ENCODE measurements at regions not wholly inside any gene's neighbourhood (a gene's known extent, or its start where the extent isn't known, plus 50 kb on each side); places are given as distances from the start of the nearest gene placed in this dataset.

DNA sequence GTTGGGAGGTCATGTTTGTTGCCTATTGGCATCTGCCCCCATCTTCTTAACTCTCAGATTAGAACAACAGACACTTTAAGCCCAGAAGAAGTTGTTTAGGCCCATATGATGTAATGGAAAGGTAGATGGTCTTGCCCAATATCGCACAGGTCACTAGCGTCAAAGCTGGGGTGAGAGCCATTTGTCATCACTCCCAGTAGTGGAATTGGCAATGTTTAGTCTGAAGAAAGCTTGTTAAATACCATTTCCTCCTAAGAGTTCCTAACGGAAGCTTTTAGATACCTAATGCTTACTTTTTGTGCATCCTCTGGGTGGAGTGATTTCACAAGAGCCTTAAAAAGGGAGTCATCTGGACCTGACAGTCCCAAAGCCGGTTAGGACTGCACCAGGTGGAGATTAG, 125.4 kb downstream of the DACT1 start:
- no peaks in the 10 kb centered on the region; a peak in 1 of 4 replicates for H3K9me3 ChIP-seq (ENCODE audit: insufficient read depth in 2 of 2, low read depth in 1 of 2, low read length in 1 of 2)
- H2AK5ac ChIP-seq (ENCODE audit: low read depth, low read length), result no peak overlapping the region
- no peaks in the 10 kb centered on the region for H4K20me1 ChIP-seq (replicated peaks in 1 of 2; ENCODE audit: control insufficient read depth in 1 of 2, insufficient read depth in 2 of 2, low read length in 2 of 2)
- FAIRE-seq (no peak), DNase-seq (ENCODE audit: low read depth in 1 of 2, low spot score in 2 of 2) (no peak)
- H3K4me1 ChIP-seq (replicated peaks in 1 of 4; ENCODE audit: control insufficient read depth in 3 of 4, insufficient read depth in 4 of 4, low read length in 3 of 4), result no peaks in the 10 kb centered on the region; a peak in 1 of 7 replicates
- no peak overlapping the region for H2BK12ac ChIP-seq (ENCODE audit: low read depth, low read length)
- H4K5ac ChIP-seq (ENCODE audit: insufficient read length, low read depth, low read length), result no peak overlapping the region
- no peak overlapping the region for H2BK15ac ChIP-seq (ENCODE audit: low read length)
- H3K79me1 ChIP-seq (ENCODE audit: low read depth, low read length), result no peaks in the 10 kb centered on the region
- H3K23ac ChIP-seq (ENCODE audit: insufficient read length), result no peak overlapping the region
- no peak overlapping the region for H4K91ac ChIP-seq (replicated peaks; ENCODE audit: insufficient read length, low read length)
- no peaks in the 10 kb centered on the region for H3K23me2 ChIP-seq (ENCODE audit: low read depth, low read length)
- 94% methylated on average over 4 of the region's 4 CpGs; no CpG with 5 or more reads in 1 of the 2 experiments for WGBS, 2 experiments (ENCODE audit: extremely low coverage in 1 of 2, insufficient coverage in 1 of 2, insufficient read length in 1 of 2, insufficient replicate concordance in 2 of 2, low coverage in 1 of 2, low lambda C conversion rate in 2 of 2, missing lambda C conversion rate in 1 of 2)
- H3K36me3 ChIP-seq (ENCODE audit: control insufficient read depth in 2 of 4, insufficient read depth in 4 of 4, low read length in 3 of 4), result no peaks in the 10 kb centered on the region
- H3K18ac ChIP-seq (ENCODE audit: extremely low read depth, low read length), result no peak overlapping the region
- ChIA-PET CTCF (ENCODE audit: partially characterized antibody) (interaction anchor here (0.8 to 1.8 kb wide), 6 partner anchors 11 to 186 kb away, joined by 3 to 4 read pairs (median 4); no protein-coding TSS in a partner anchor), POLR2A (ENCODE audit: partially characterized antibody) (no interaction called here)
- H3K4me3 ChIP-seq (ENCODE audit: extremely low read depth in 1 of 4, insufficient read depth in 2 of 4, low read depth in 3 of 4, low read length in 4 of 4), result no peak overlapping the region
- no peak overlapping the region for H3K14ac ChIP-seq (ENCODE audit: insufficient read length)
- no peak overlapping the region for H3K9ac ChIP-seq (replicated peaks in 1 of 4; ENCODE audit: extremely low read depth in 1 of 4, low read depth in 3 of 4, low read length in 3 of 4)
- no peak overlapping the region for H3K4ac ChIP-seq (replicated peaks; ENCODE audit: insufficient read length, low read depth, low read length)
- no peak overlapping the region for H3K4me2 ChIP-seq (ENCODE audit: insufficient read depth in 1 of 2, low read depth in 2 of 2, low read length in 2 of 2)
- H2BK20ac ChIP-seq (ENCODE audit: low read length), result no peak overlapping the region
- no peak overlapping the region for H2BK5ac ChIP-seq (ENCODE audit: low read depth, low read length)
- no peak overlapping the region for H3K56ac ChIP-seq (replicated peaks; ENCODE audit: insufficient read length, low read depth, low read length)
- no peak overlapping the region for H4K8ac ChIP-seq (ENCODE audit: extremely low read depth, insufficient read depth, low read length)
- H3K27ac ChIP-seq (ENCODE audit: low read depth, low read length), result no peak overlapping the region
- H3K27me3 ChIP-seq (replicated peaks in 1 of 4; ENCODE audit: control insufficient read depth in 3 of 4, extremely low read depth in 1 of 4, insufficient read depth in 3 of 4, low read length in 3 of 4), result peaks cover 7 to 27% (median 17%) of the 10 kb centered on the region in 4 experiments; a peak in 5 of 7 replicates
- H2BK120ac ChIP-seq (replicated peaks; ENCODE audit: low read depth, low read length), result no peak overlapping the region
- no peak overlapping the region for H2AFZ ChIP-seq (ENCODE audit: low read length)
- no peaks in the 10 kb centered on the region for H3K79me2 ChIP-seq (ENCODE audit: control insufficient read depth in 1 of 2, insufficient read depth in 2 of 2, low read length in 2 of 2)
- TF ChIP-seq, protein P1, sequence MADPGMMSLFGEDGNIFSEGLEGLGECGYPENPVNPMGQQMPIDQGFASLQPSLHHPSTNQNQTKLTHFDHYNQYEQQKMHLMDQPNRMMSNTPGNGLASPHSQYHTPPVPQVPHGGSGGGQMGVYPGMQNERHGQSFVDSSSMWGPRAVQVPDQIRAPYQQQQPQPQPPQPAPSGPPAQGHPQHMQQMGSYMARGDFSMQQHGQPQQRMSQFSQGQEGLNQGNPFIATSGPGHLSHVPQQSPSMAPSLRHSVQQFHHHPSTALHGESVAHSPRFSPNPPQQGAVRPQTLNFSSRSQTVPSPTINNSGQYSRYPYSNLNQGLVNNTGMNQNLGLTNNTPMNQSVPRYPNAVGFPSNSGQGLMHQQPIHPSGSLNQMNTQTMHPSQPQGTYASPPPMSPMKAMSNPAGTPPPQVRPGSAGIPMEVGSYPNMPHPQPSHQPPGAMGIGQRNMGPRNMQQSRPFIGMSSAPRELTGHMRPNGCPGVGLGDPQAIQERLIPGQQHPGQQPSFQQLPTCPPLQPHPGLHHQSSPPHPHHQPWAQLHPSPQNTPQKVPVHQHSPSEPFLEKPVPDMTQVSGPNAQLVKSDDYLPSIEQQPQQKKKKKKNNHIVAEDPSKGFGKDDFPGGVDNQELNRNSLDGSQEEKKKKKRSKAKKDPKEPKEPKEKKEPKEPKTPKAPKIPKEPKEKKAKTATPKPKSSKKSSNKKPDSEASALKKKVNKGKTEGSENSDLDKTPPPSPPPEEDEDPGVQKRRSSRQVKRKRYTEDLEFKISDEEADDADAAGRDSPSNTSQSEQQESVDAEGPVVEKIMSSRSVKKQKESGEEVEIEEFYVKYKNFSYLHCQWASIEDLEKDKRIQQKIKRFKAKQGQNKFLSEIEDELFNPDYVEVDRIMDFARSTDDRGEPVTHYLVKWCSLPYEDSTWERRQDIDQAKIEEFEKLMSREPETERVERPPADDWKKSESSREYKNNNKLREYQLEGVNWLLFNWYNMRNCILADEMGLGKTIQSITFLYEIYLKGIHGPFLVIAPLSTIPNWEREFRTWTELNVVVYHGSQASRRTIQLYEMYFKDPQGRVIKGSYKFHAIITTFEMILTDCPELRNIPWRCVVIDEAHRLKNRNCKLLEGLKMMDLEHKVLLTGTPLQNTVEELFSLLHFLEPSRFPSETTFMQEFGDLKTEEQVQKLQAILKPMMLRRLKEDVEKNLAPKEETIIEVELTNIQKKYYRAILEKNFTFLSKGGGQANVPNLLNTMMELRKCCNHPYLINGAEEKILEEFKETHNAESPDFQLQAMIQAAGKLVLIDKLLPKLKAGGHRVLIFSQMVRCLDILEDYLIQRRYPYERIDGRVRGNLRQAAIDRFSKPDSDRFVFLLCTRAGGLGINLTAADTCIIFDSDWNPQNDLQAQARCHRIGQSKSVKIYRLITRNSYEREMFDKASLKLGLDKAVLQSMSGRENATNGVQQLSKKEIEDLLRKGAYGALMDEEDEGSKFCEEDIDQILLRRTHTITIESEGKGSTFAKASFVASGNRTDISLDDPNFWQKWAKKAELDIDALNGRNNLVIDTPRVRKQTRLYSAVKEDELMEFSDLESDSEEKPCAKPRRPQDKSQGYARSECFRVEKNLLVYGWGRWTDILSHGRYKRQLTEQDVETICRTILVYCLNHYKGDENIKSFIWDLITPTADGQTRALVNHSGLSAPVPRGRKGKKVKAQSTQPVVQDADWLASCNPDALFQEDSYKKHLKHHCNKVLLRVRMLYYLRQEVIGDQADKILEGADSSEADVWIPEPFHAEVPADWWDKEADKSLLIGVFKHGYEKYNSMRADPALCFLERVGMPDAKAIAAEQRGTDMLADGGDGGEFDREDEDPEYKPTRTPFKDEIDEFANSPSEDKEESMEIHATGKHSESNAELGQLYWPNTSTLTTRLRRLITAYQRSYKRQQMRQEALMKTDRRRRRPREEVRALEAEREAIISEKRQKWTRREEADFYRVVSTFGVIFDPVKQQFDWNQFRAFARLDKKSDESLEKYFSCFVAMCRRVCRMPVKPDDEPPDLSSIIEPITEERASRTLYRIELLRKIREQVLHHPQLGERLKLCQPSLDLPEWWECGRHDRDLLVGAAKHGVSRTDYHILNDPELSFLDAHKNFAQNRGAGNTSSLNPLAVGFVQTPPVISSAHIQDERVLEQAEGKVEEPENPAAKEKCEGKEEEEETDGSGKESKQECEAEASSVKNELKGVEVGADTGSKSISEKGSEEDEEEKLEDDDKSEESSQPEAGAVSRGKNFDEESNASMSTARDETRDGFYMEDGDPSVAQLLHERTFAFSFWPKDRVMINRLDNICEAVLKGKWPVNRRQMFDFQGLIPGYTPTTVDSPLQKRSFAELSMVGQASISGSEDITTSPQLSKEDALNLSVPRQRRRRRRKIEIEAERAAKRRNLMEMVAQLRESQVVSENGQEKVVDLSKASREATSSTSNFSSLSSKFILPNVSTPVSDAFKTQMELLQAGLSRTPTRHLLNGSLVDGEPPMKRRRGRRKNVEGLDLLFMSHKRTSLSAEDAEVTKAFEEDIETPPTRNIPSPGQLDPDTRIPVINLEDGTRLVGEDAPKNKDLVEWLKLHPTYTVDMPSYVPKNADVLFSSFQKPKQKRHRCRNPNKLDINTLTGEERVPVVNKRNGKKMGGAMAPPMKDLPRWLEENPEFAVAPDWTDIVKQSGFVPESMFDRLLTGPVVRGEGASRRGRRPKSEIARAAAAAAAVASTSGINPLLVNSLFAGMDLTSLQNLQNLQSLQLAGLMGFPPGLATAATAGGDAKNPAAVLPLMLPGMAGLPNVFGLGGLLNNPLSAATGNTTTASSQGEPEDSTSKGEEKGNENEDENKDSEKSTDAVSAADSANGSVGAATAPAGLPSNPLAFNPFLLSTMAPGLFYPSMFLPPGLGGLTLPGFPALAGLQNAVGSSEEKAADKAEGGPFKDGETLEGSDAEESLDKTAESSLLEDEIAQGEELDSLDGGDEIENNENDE (IDR thresholded peaks at IDR 0.05; ENCODE audit: insufficient replicate concordance, low read length), result no peak
